DND-41 (cell line): ENCODE measurements at regions not wholly inside any gene's neighbourhood (a gene's known extent, or its start where the extent isn't known, plus 50 kb on each side); places are given as distances from the start of the nearest gene placed in this dataset.

ENCODE experiments used
- ATAC-seq: fragments of 200-7000 bp; cut with Tn5 transposase; 3 replicates; pipeline ENCODE4 v1.9.1; 2021; ENCODE audit warnings: low read depth; ENCODE audit not compliant: insufficient read depth
- DNase-seq: peaks from one replicate; pipeline ENCODE4 v3.0.0-alpha.2; 2020
- H2AFZ ChIP-seq: 2 replicates; pipeline ENCODE4 v1.6.0; 2012; ENCODE audit warnings: low read depth, low read length
- H3K27ac ChIP-seq: 2 replicates; pipeline ENCODE4 v1.5.1; 2012; ENCODE audit warnings: low read length, inconsistent platforms
- H3K27me3 ChIP-seq: fragments of 200-600 bp; sonication (generic); 2 replicates; pipeline ENCODE4 v1.6.0; 2012; ENCODE audit warnings: low read length, mild to moderate bottlenecking, inconsistent platforms; ENCODE audit not compliant: insufficient read depth, poor library complexity
- H3K36me3 ChIP-seq: 2 replicates; pipeline ENCODE4 v1.5.1; 2012; ENCODE audit warnings: low read length, inconsistent platforms; ENCODE audit not compliant: insufficient read depth
- H3K4me1 ChIP-seq: 2 replicates; pipeline ENCODE4 v1.5.1; 2012; ENCODE audit warnings: mild to moderate bottlenecking, low read length; ENCODE audit not compliant: insufficient read depth
- H3K4me2 ChIP-seq: 2 replicates; pipeline ENCODE4 v1.6.0; 2012; ENCODE audit warnings: mild to moderate bottlenecking, moderate library complexity, low read length, inconsistent platforms; ENCODE audit not compliant: insufficient read depth
- H3K4me3 ChIP-seq, 2 experiments: fragments of 200-600 bp in 1 of 2; shearing (Covaris generic) in 1 of 2; 2 replicates each; pipeline ENCODE4 v1.5.1; 2012 to 2016; ENCODE audit warnings: inconsistent platforms in 2 of 2, low read length in 2 of 2, mild to moderate bottlenecking in 2 of 2, low read depth in 1 of 2, moderate library complexity in 1 of 2
- H3K79me2 ChIP-seq: 2 replicates; pipeline ENCODE4 v1.6.0; 2012; ENCODE audit warnings: low read length, inconsistent platforms; ENCODE audit not compliant: insufficient read depth
- H3K9ac ChIP-seq: 2 replicates; pipeline ENCODE4 v1.6.0; 2012; ENCODE audit warnings: low read depth, mild to moderate bottlenecking, inconsistent platforms, low read length, moderate library complexity
- H3K9me3 ChIP-seq: 2 replicates; pipeline ENCODE4 v1.5.1; 2012; ENCODE audit warnings: low read length, moderate library complexity, mild to moderate bottlenecking, inconsistent platforms; ENCODE audit not compliant: insufficient read depth, severe bottlenecking
- H4K20me1 ChIP-seq: 2 replicates; pipeline ENCODE4 v1.6.0; 2012; ENCODE audit warnings: low read length; ENCODE audit not compliant: insufficient read depth
- CTCF ChIP-seq: IDR thresholded peaks from 2 replicates; pipeline ENCODE4 v1.5.1; 2012; ENCODE audit warnings: borderline replicate concordance, low read length, moderate library complexity, mild to moderate bottlenecking; ENCODE audit not compliant: poor library complexity, severe bottlenecking; ENCODE audit errors: extremely low read depth
- EZH2 ChIP-seq: IDR thresholded peaks from 3 replicates; pipeline ENCODE4 v1.6.1; 2012; ENCODE audit warnings: borderline replicate concordance, low read depth, mild to moderate bottlenecking, moderate library complexity, low read length, inconsistent platforms; ENCODE audit not compliant: severe bottlenecking

- H4K20me1 ChIP-seq: no peaks in the 10 kb centered on the region
- no peak overlapping the region for H3K9ac ChIP-seq
- no peaks in the 10 kb centered on the region for H3K4me1 ChIP-seq
- no peak overlapping the region for H3K4me3 ChIP-seq
- no peak overlapping the region for H3K4me2 ChIP-seq
- ATAC-seq (no peak), DNase-seq (no peak)
- H3K27ac ChIP-seq: no peak overlapping the region
- no peaks in the 10 kb centered on the region for H3K36me3 ChIP-seq
- H3K27me3 ChIP-seq: peaks cover 24% of the 10 kb centered on the region
- H3K9me3 ChIP-seq: no peaks in the 10 kb centered on the region
- H2AFZ ChIP-seq: no peak overlapping the region
- no peaks in the 10 kb centered on the region for H3K79me2 ChIP-seq
- no peak for TF ChIP-seq CTCF
- TF ChIP-seq EZH2: no peak
These were observed 502.1 kb downstream of the RPS24 start for GRCh38 chr10:78535716-78536218.

GRCh38 chr10:78537018-78537417 is 503.4 kb downstream of the RPS24 start:
- Histone ChIP-seq H3K9me3 (no peaks in the 10 kb centered on the region), H2AFZ (no peak overlapping the region), H3K4me1 (no peaks in the 10 kb centered on the region), H3K4me2 (no peak overlapping the region), H3K9ac (no peak overlapping the region), H3K27me3 (peaks cover 37% of the 10 kb centered on the region), H3K36me3 (no peaks in the 10 kb centered on the region), H4K20me1 (no peaks in the 10 kb centered on the region), H3K4me3 (no peak overlapping the region), H3K79me2 (no peaks in the 10 kb centered on the region), H3K27ac (no peak overlapping the region)
- ATAC-seq: no peak
- DNase-seq: no peak
- TF ChIP-seq EZH2: no peak
- no peak for TF ChIP-seq CTCF

GRCh38 chr10:78539247-78539766 is 505.6 kb downstream of the RPS24 start:
- Histone ChIP-seq H3K79me2 (no peaks in the 10 kb centered on the region), H2AFZ (no peak overlapping the region), H3K4me2 (no peak overlapping the region), H3K4me1 (no peaks in the 10 kb centered on the region), H3K27me3 (peaks cover 42% of the 10 kb centered on the region), H3K36me3 (no peaks in the 10 kb centered on the region), H3K9me3 (no peaks in the 10 kb centered on the region), H3K4me3 (no peak overlapping the region), H3K9ac (no peak overlapping the region), H3K27ac (no peak overlapping the region), H4K20me1 (no peaks in the 10 kb centered on the region)
- DNase-seq: no peak
- TF ChIP-seq CTCF (no peak), EZH2 (no peak)
- ATAC-seq: no peak
